Neural cell (in vitro differentiated cells): ENCODE measurements at regions not wholly inside any gene's neighbourhood (a gene's known extent, or its start where the extent isn't known, plus 50 kb on each side); places are given as distances from the start of the nearest gene placed in this dataset.
"Not testable (repeated sequence)": the region's sequence is repeated elsewhere in the genome, so short reads cannot be mapped to it uniquely, and the experiment has no call there.

Source experiments
- CTCF ChIP-seq: fragments of 450-650 bp; IDR thresholded peaks from 2 replicates; pipeline ENCODE4 v1.5.1; 2014; ENCODE audit warnings: antibody characterized with exemption, mild to moderate bottlenecking, moderate library complexity; ENCODE audit not compliant: poor library complexity, severe bottlenecking
- EP300 ChIP-seq: fragments of 450-650 bp; conservative IDR thresholded peaks from 2 replicates; pipeline ENCODE4 v1.6.1; 2014; ENCODE audit warnings: antibody characterized with exemption, mild to moderate bottlenecking, moderate library complexity; ENCODE audit not compliant: poor library complexity, severe bottlenecking
- EZH2 ChIP-seq: fragments of 200-600, 300-800 bp; shearing (Covaris generic), sonication (generic); IDR thresholded peaks from 2 replicates; pipeline ENCODE4 v1.6.1; 2014; ENCODE audit warnings: antibody characterized with exemption, low read length, borderline replicate concordance, mild to moderate bottlenecking; ENCODE audit not compliant: insufficient read depth, poor library complexity, severe bottlenecking
- MXI1 ChIP-seq: fragments of 450-650 bp; conservative IDR thresholded peaks from 2 replicates; pipeline ENCODE4 v1.6.1; 2014; ENCODE audit warnings: antibody characterized with exemption, mild to moderate bottlenecking; ENCODE audit not compliant: poor library complexity, severe bottlenecking
- POLR2AphosphoS5 ChIP-seq: IDR thresholded peaks from 2 replicates; pipeline ENCODE4 v1.6.1; 2012
- RAD21 ChIP-seq: fragments of 450-650 bp; conservative IDR thresholded peaks from 2 replicates; pipeline ENCODE4 v1.6.1; 2014; ENCODE audit warnings: antibody characterized with exemption, mild to moderate bottlenecking, moderate library complexity
- REST ChIP-seq: IDR thresholded peaks from 2 replicates; pipeline ENCODE4 v1.6.1; 2012; ENCODE audit warnings: borderline replicate concordance
- SMC3 ChIP-seq: fragments of 450-650 bp; conservative IDR thresholded peaks from 2 replicates; pipeline ENCODE4 v1.6.1; 2014; ENCODE audit warnings: antibody characterized with exemption, mild to moderate bottlenecking, moderate library complexity; ENCODE audit not compliant: poor library complexity
- TAF1 ChIP-seq: IDR thresholded peaks from 2 replicates; pipeline ENCODE4 v1.6.1; 2012; ENCODE audit warnings: low read depth

- TF ChIP-seq MXI1, POLR2AphosphoS5, CTCF, TAF1, EZH2, RAD21, REST, EP300, SMC3: not testable (repeated sequence)
Measured at GRCh38 chr2:87638114-87638807, 109.6 kb upstream of the PLGLB2 start.
